K562 (cell line): ENCODE measurements at regions not wholly inside any gene's neighbourhood (a gene's known extent, or its start where the extent isn't known, plus 50 kb on each side); places are given as distances from the start of the nearest gene placed in this dataset.

Experiments used
- ATAC-seq: fragments of 200-7000 bp; cut with Tn5 transposase; 3 replicates; pipeline ENCODE4 v1.9.1; 2020; ENCODE audit warnings: moderate library complexity
- BruUV-seq: library from RNA; stranded (reverse); fragments of 400-500 nt; replicated peaks from 2 replicates; lab custom pipeline; 2021; lab: Mats Ljungman, UMichigan
- CTCF ChIA-PET: fragments of 300-600 bp; formaldehyde crosslinking; extraction: SDS; loops from one replicate; lab custom pipeline; 2021; ENCODE audit warnings: low intra/inter-chr PET ratio; lab: Yijun Ruan, JAX
- POLR2A ChIA-PET: fragments of 300-600, 350-650 bp; sonication (Branson Sonifier 250); formaldehyde crosslinking; extraction: SDS; loops from one replicate; lab custom pipeline; 2021; ENCODE audit warnings: antibody characterized with exemption, inconsistent platforms; lab: Yijun Ruan, JAX
- DNase-seq, 4 experiments: peaks; one replicate each; pipeline versions ENCODE4 v3.0.0 to v3.0.0-alpha.2; 2011 to 2018; ENCODE audit warnings: low spot score in 3 of 4, mixed read lengths in 3 of 4; ENCODE audit errors: extremely low read depth in 1 of 4
- FAIRE-seq: peaks from 2 replicates; lab custom pipeline; 2011; peaks lifted over from hg19 to GRCh38; lab: Jason Lieb, UNC
- H2AFZ ChIP-seq: 2 replicates; pipeline ENCODE4 v1.6.0; 2011; ENCODE audit warnings: low read depth, low read length, control low read depth, inconsistent platforms
- H3K27ac ChIP-seq: fragments of 200-600 bp; 3 replicates; pipeline ENCODE4 v1.8.0; 2011; ENCODE audit warnings: low read depth, mild to moderate bottlenecking, control low read depth, inconsistent platforms, low read length, moderate library complexity, mixed read lengths; ENCODE audit errors: extremely low read depth
- H3K27me3 ChIP-seq, 2 experiments: fragments of 300-600 bp in 1 of 2; 2 replicates in 1 of 2; 3 replicates in 1 of 2; pipeline versions ENCODE4 v1.6.0 to v1.8.0; 2011; ENCODE audit warnings: inconsistent platforms in 2 of 2, low read length in 2 of 2, mild to moderate bottlenecking in 1 of 2, mixed read lengths in 1 of 2, moderate library complexity in 1 of 2; ENCODE audit not compliant: control insufficient read depth in 2 of 2, insufficient read depth in 2 of 2
- H3K36me3 ChIP-seq: fragments of 300-600 bp; 3 replicates; pipeline ENCODE4 v1.8.0; 2011; ENCODE audit warnings: mild to moderate bottlenecking, low read length, inconsistent platforms; ENCODE audit not compliant: control insufficient read depth, insufficient read depth
- H3K4me1 ChIP-seq, 2 experiments: fragments of 200-600 bp in 1 of 2; replicated peaks in 1 of 2; 2 replicates in 1 of 2; 3 replicates in 1 of 2; pipeline versions ENCODE4 v1.5.1 to v1.8.0; 2011; ENCODE audit warnings: inconsistent platforms in 2 of 2, low read length in 2 of 2, mild to moderate bottlenecking in 1 of 2, mixed read lengths in 1 of 2, moderate library complexity in 1 of 2; ENCODE audit not compliant: control insufficient read depth in 2 of 2, insufficient read depth in 2 of 2
- H3K4me2 ChIP-seq: 2 replicates; pipeline ENCODE4 v1.6.1; 2011; ENCODE audit warnings: low read length, control low read depth, inconsistent platforms, mixed read lengths; ENCODE audit not compliant: insufficient read depth
- H3K4me3 ChIP-seq: fragments of 200-600 bp; sonication (generic), shearing (Covaris generic); 2 replicates; pipeline ENCODE4 v1.5.1; 2016; ENCODE audit warnings: control low read depth, inconsistent platforms
- H3K79me2 ChIP-seq: fragments of 200-600 bp; 3 replicates; pipeline ENCODE4 v1.8.0; 2011; ENCODE audit warnings: low read length, inconsistent platforms; ENCODE audit not compliant: control insufficient read depth, insufficient read depth
- H3K9ac ChIP-seq, 2 experiments: 2 replicates each; pipeline versions ENCODE4 v1.6.0 to v1.6.1; 2011; ENCODE audit warnings: low read depth in 2 of 2, low read length in 2 of 2, control low read depth in 1 of 2, inconsistent platforms in 1 of 2, mild to moderate bottlenecking in 1 of 2, mixed read lengths in 1 of 2; ENCODE audit not compliant: insufficient read depth in 1 of 2
- H3K9me1 ChIP-seq: one replicate; pipeline ENCODE4 v1.6.0; 2011; ENCODE audit warnings: inconsistent platforms, mild to moderate bottlenecking, low read length, moderate library complexity; ENCODE audit not compliant: control insufficient read depth, insufficient read depth
- H3K9me3 ChIP-seq: replicated peaks from 2 replicates; pipeline ENCODE4 v1.5.1; 2011; ENCODE audit warnings: low read depth, low read length, inconsistent platforms; ENCODE audit not compliant: control insufficient read depth, insufficient read depth
- H4K20me1 ChIP-seq: replicated peaks from 2 replicates; pipeline ENCODE4 v1.6.1; 2011; ENCODE audit warnings: low read length, inconsistent platforms, mixed read lengths; ENCODE audit not compliant: control insufficient read depth, insufficient read depth
- CREB1 ChIP-seq, 2 experiments: sonication (generic) in 1 of 2; formaldehyde crosslinking in 1 of 2; IDR thresholded peaks; 2 replicates each; pipeline versions ENCODE4 v1.6.1 to v1.8.0; 2012 to 2022; ENCODE audit warnings: inconsistent platforms in 1 of 2, mild to moderate bottlenecking in 1 of 2, missing genetic modification reagents in 1 of 2, moderate library complexity in 1 of 2
- EWSR1 ChIP-seq: fragments of 450-650 bp; IDR thresholded peaks from 2 replicates; pipeline ENCODE4 v1.6.1; 2018; ENCODE audit warnings: borderline replicate concordance, mild to moderate bottlenecking, low read depth, moderate library complexity; ENCODE audit not compliant: partially characterized antibody
- GABPA ChIP-seq: fragments of 200-800 bp; sonication (Bioruptor generic); conservative IDR thresholded peaks from 2 replicates; pipeline ENCODE4 v1.6.1; 2016; ENCODE audit warnings: low read depth, missing genetic modification characterization, missing compliant biosample characterization
- IRF9 ChIP-seq: fragments of 450-650 bp; IDR thresholded peaks from 2 replicates; pipeline ENCODE4 v1.6.1; 2016; ENCODE audit warnings: missing biosample characterization, missing genetic modification characterization
- LEF1 ChIP-seq: fragments of 450-650 bp; IDR thresholded peaks from 2 replicates; pipeline ENCODE4 v1.6.1; 2016; ENCODE audit warnings: mild to moderate bottlenecking
- MYBL2 ChIP-seq, 2 experiments: fragments of 450-650 bp in 1 of 2; sonication (generic) in 1 of 2; formaldehyde crosslinking in 1 of 2; IDR thresholded peaks; 2 replicates each; pipeline versions ENCODE4 v1.6.1 to v1.8.1; 2017 to 2022; ENCODE audit warnings: borderline replicate concordance in 1 of 2, inconsistent platforms in 1 of 2, low read depth in 1 of 2, mild to moderate bottlenecking in 1 of 2, missing genetic modification reagents in 1 of 2, moderate library complexity in 1 of 2
- NCOA2 ChIP-seq, 2 experiments: fragments of 450-650 bp; IDR thresholded peaks; 2 replicates each; pipeline ENCODE4 v1.6.1; 2018; ENCODE audit warnings: mild to moderate bottlenecking in 2 of 2, moderate library complexity in 1 of 2; ENCODE audit not compliant: partially characterized antibody in 2 of 2
- NFIC ChIP-seq: fragments of 450-650 bp; IDR thresholded peaks from 2 replicates; pipeline ENCODE4 v1.6.1; 2017; ENCODE audit warnings: mild to moderate bottlenecking, inconsistent platforms
- TBP ChIP-seq: optimal IDR thresholded peaks from 2 replicates; pipeline ENCODE3; 2011; ENCODE audit warnings: low read depth, low read length, improper control_type of control experiment
- USF1 ChIP-seq: sonication (generic); formaldehyde crosslinking; IDR thresholded peaks from 2 replicates; pipeline ENCODE4 v1.9.0; 2022; ENCODE audit warnings: mild to moderate bottlenecking, missing genetic modification reagents
- XRCC4 ChIP-seq: IDR thresholded peaks from one replicate; pipeline ENCODE4 v1.6.1; 2011; ENCODE audit not compliant: insufficient read depth, insufficient read length; ENCODE audit errors: extremely low read depth
- ZBTB49 ChIP-seq: sonication (generic); formaldehyde crosslinking; IDR thresholded peaks from 2 replicates; pipeline ENCODE4 v1.8.0; 2022; ENCODE audit warnings: missing genetic modification reagents, mild to moderate bottlenecking, borderline replicate concordance
- ZNF444 ChIP-seq: fragments of 250-450 bp; sonication (Bioruptor Pico); IDR thresholded peaks from 2 replicates; pipeline ENCODE4 v1.4.0; 2020; ENCODE audit warnings: mild to moderate bottlenecking, moderate library complexity
- ZNF511 ChIP-seq: sonication (generic); formaldehyde crosslinking; IDR thresholded peaks from 2 replicates; pipeline ENCODE4 v1.8.0; 2022; ENCODE audit warnings: mild to moderate bottlenecking, missing genetic modification reagents
- ZNF699 ChIP-seq: fragments of 250-450 bp; sonication (Bioruptor Pico); IDR thresholded peaks from 2 replicates; pipeline ENCODE4 v1.8.0; 2021; ENCODE audit warnings: mild to moderate bottlenecking, moderate library complexity; ENCODE audit not compliant: insufficient replicate concordance
- ZNF707 ChIP-seq: fragments of 250-450 bp; sonication (Bioruptor Pico); conservative IDR thresholded peaks from 2 replicates; pipeline ENCODE4 v1.8.0; 2022; ENCODE audit warnings: inconsistent platforms, mild to moderate bottlenecking, moderate library complexity
- WGBS: fragments of 100-300 bp; shearing (Covaris generic); methylation state at CpG from one replicate; pipeline ENCODE4 v1.1.6; 2016; ENCODE audit warnings: low coverage, mixed read lengths; ENCODE audit not compliant: insufficient coverage; ENCODE audit errors: missing lambda C conversion rate; 5-methylcytosine and 5-hydroxymethylcytosine counted together
- in situ Hi-C: fragments of 300-500 bp; cut with MboI; formaldehyde crosslinking; loops from 4 replicates; pipeline ENCODE4 v1.15.0; 2018; ENCODE audit warnings: inconsistent platforms, mixed read lengths
- intact Hi-C: fragments of 100-400 bp; cut with micrococcal nuclease; formaldehyde crosslinking; loops from 2 replicates; pipeline ENCODE4 v1.14.2; 2022

GRCh38 chr1:181406989-181407388 is 76.3 kb upstream of the CACNA1E start:
- Histone ChIP-seq H3K36me3 (no peaks in the 10 kb centered on the region), H4K20me1 (no peaks in the 10 kb centered on the region), H3K27ac (no peak overlapping the region), H3K4me2 (no peak overlapping the region), H3K4me1 (no peaks in the 10 kb centered on the region), H3K9me3 (no peaks in the 10 kb centered on the region), H3K9ac (no peak overlapping the region), H3K4me3 (no peak overlapping the region), H2AFZ (no peak overlapping the region)
- 0% methylated on average over 2 of the region's 2 CpGs for WGBS
- DNase-seq: no peak
- CTCF ChIA-PET: interaction anchor here (0.7 kb wide), 1 partner anchor 26 kb away, joined by 3 read pairs; no protein-coding TSS in a partner anchor
- no peak for FAIRE-seq
- no peak for ATAC-seq
- intact Hi-C loops (no loop called here), in situ Hi-C loops (no loop called here)
- no peak for TF ChIP-seq XRCC4
- no peak for TF ChIP-seq ZNF444
- no peak for TF ChIP-seq ZNF707 (CRISPR knock-in tag)
- no peak for TF ChIP-seq NCOA2 (IDR thresholded peaks at IDR 0.05; ENCODE audit: partially characterized antibody in 2 of 2)
- TF ChIP-seq LEF1: no peak
- TF ChIP-seq NFIC: no peak
- TF ChIP-seq ZNF511 (CRISPR knock-in tag): no peak
- no peak for TF ChIP-seq ZBTB49 (CRISPR knock-in tag)
- no peak for TF ChIP-seq USF1 (CRISPR knock-in tag)
- TF ChIP-seq EWSR1: no peak
- TF ChIP-seq MYBL2 (IDR thresholded peaks at IDR 0.05; ENCODE audit: low read depth): no peak
- no peak for TF ChIP-seq MYBL2 (CRISPR knock-in tag; IDR thresholded peaks at IDR 0.05; ENCODE audit: borderline replicate concordance)
- no peak for TF ChIP-seq IRF9 (tag)
- no peak for TF ChIP-seq CREB1 (IDR thresholded peaks at IDR 0.05)
- TF ChIP-seq CREB1 (CRISPR knock-in tag; IDR thresholded peaks at IDR 0.05): no peak
- no peak for TF ChIP-seq ZNF699 (CRISPR knock-in tag)
- TF ChIP-seq TBP: no peak
- TF ChIP-seq GABPA (tag): no peak
- TF ChIP-seq, all 486 proteins: peak for 0
- peaks cover 3 to 13% of the 10 kb centered on the region in 2 experiments; a peak in 4 of 5 replicates for H3K27me3 ChIP-seq
- no TSS peak for BruUV-seq
- no peaks in the 10 kb centered on the region for H3K9me1 ChIP-seq
- no peaks in the 10 kb centered on the region for H3K79me2 ChIP-seq
- POLR2A ChIA-PET: interaction anchor here (0.9 to 1.9 kb wide), 2 partner anchors 9 to 18 kb away, joined by 3 to 6 read pairs; no protein-coding TSS in a partner anchor
